GM06990 (cell line): ENCODE measurements at regions not wholly inside any gene's neighbourhood (a gene's known extent, or its start where the extent isn't known, plus 50 kb on each side); places are given as distances from the start of the nearest gene placed in this dataset.

ENCODE experiments used
- DNase-seq: peaks from one replicate; pipeline ENCODE4 v3.0.0-alpha.2; 2011; ENCODE audit not compliant: insufficient read length; ENCODE audit errors: extremely low read depth
- H3K27me3 ChIP-seq: replicated peaks from 2 replicates; pipeline ENCODE4 v1.6.0; 2011; ENCODE audit warnings: low read length; ENCODE audit not compliant: control insufficient read depth, insufficient read depth
- H3K36me3 ChIP-seq: 2 replicates; pipeline ENCODE4 v1.5.1; 2011; ENCODE audit warnings: low read length; ENCODE audit not compliant: control insufficient read depth, insufficient read depth
- H3K4me3 ChIP-seq: replicated peaks from 2 replicates; pipeline ENCODE4 v1.5.1; 2011; ENCODE audit warnings: low read depth, mild to moderate bottlenecking, control low read depth, low read length
- CTCF ChIP-seq: IDR thresholded peaks from 2 replicates; pipeline ENCODE4 v1.5.1; 2011; ENCODE audit warnings: low read length, control low read depth, mild to moderate bottlenecking, inconsistent platforms; ENCODE audit not compliant: insufficient read depth, poor library complexity, severe bottlenecking

- Histone ChIP-seq H3K4me3 (no peak overlapping the region), H3K27me3 (no peaks in the 10 kb centered on the region)
- no peak for TF ChIP-seq CTCF
These were observed 125.1 kb upstream of the FRMPD4 start for GRCh38 chrX:12013211-12013618.

GRCh38 chrX:12021698-12022097 lies 116.6 kb upstream of the FRMPD4 start:
- Histone ChIP-seq H3K4me3 (no peak overlapping the region), H3K27me3 (no peaks in the 10 kb centered on the region; the same call in 1 of the 2 replicates), H3K36me3 (no peaks in the 10 kb centered on the region)
- DNase-seq, result no peak
- TF ChIP-seq CTCF, result no peak

More at GRCh38 chrX:12013211-12013618, 125.1 kb upstream of the FRMPD4 start:
- H3K36me3 ChIP-seq, result no peaks in the 10 kb centered on the region
- no peak for DNase-seq

GRCh38 chrX:12026481-12026880 lies 111.8 kb upstream of the FRMPD4 start:
- H3K27me3 ChIP-seq, result no peaks in the 10 kb centered on the region; the same call in 1 of the 2 replicates
- H3K4me3 ChIP-seq, result no peak overlapping the region
- TF ChIP-seq CTCF, result no peak
- DNase-seq, result no peak
- no peaks in the 10 kb centered on the region for H3K36me3 ChIP-seq

GRCh38 chrX:12032082-12032481 lies 106.2 kb upstream of the FRMPD4 start:
- H3K27me3 ChIP-seq, result no peaks in the 10 kb centered on the region
- no peaks in the 10 kb centered on the region for H3K36me3 ChIP-seq
- DNase-seq, result no peak
- no peak overlapping the region for H3K4me3 ChIP-seq
- TF ChIP-seq CTCF, result no peak

- Histone ChIP-seq H3K4me3 (no peak overlapping the region), H3K27me3 (no peaks in the 10 kb centered on the region), H3K36me3 (no peaks in the 10 kb centered on the region)
- TF ChIP-seq CTCF, result no peak
- no peak for DNase-seq
These were observed 103.5 kb upstream of the FRMPD4 start for GRCh38 chrX:12034741-12035140.

- no peak for TF ChIP-seq CTCF
- Histone ChIP-seq H3K36me3 (no peaks in the 10 kb centered on the region), H3K4me3 (no peak overlapping the region), H3K27me3 (no peaks in the 10 kb centered on the region)
- no peak for DNase-seq
These were observed 95.7 kb upstream of the FRMPD4 start for GRCh38 chrX:12042615-12043014.
